ENCODE measurements at regions not wholly inside any gene's neighbourhood (a gene's known extent, or its start where the extent isn't known, plus 50 kb on each side); places are given as distances from the start of the nearest gene placed in this dataset.

DNA sequence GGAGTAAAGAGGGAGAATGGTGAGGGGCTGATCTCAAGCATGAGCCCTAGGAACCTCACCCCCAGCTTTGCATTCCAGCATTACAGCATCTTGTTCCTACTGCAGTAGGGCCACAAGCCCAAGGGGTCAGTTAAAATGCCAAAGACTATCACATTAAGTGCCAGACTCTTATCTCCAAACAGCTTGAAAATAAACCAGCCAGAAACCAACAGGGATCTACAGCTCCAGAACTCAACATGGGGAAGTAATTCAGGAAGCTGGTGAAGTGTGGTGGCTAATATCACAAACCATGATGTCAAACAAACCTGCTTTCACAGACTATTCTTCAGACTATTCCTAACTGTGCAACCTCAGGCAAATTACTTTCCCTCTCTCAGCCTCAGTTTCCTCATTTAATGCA is 278.3 kb downstream of the TNS1 start:
- no peaks in the 10 kb centered on the region for H3K9me3 ChIP-seq (ENCODE audit: control insufficient read depth, low read length)
- H3K36me3 ChIP-seq (ENCODE audit: control insufficient read depth, insufficient read depth, low read length), result no peaks in the 10 kb centered on the region
- H3K4me3 ChIP-seq (ENCODE audit: insufficient read depth, low read depth, low read length, poor library complexity, severe bottlenecking), result no peak overlapping the region
- no peaks in the 10 kb centered on the region for H3K4me1 ChIP-seq (ENCODE audit: control insufficient read depth, insufficient read depth, low read length, poor library complexity, severe bottlenecking)
- H3K27ac ChIP-seq (ENCODE audit: insufficient read depth, low read length, poor library complexity, severe bottlenecking), result no peak overlapping the region
- no peak for DNase-seq
- H3K27me3 ChIP-seq (replicated peaks; ENCODE audit: control insufficient read depth, insufficient read depth, low read length, poor library complexity, severe bottlenecking), result no peaks in the 10 kb centered on the region

DNA sequence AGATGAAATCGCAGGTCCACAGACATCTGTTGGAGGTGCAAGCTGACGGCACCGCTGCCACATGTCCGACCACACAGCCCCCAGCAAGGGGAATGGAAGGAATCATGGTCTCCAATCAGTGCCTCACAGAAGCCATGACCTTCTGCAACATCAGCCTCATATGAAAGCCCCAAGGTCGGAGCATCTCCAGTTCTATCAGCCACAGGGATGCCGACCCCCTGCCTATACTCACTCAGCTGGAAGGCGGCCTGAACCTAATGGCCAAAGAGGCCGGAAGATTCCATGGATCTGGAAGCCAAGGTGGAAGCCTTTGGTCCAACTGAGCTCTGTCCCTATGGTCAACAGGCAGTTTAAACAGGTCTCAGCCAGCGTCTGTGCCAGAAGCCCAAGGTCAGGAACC is 278.8 kb downstream of the TNS1 start:
- Histone ChIP-seq H3K36me3 (ENCODE audit: control insufficient read depth, insufficient read depth, low read length) (no peaks in the 10 kb centered on the region), H3K27ac (ENCODE audit: insufficient read depth, low read length, poor library complexity, severe bottlenecking) (no peak overlapping the region), H3K9me3 (ENCODE audit: control insufficient read depth, low read length) (no peaks in the 10 kb centered on the region), H3K27me3 (replicated peaks; ENCODE audit: control insufficient read depth, insufficient read depth, low read length, poor library complexity, severe bottlenecking) (no peaks in the 10 kb centered on the region), H3K4me1 (ENCODE audit: control insufficient read depth, insufficient read depth, low read length, poor library complexity, severe bottlenecking) (no peaks in the 10 kb centered on the region), H3K4me3 (ENCODE audit: insufficient read depth, low read depth, low read length, poor library complexity, severe bottlenecking) (no peak overlapping the region)
- no peak for DNase-seq

DNA sequence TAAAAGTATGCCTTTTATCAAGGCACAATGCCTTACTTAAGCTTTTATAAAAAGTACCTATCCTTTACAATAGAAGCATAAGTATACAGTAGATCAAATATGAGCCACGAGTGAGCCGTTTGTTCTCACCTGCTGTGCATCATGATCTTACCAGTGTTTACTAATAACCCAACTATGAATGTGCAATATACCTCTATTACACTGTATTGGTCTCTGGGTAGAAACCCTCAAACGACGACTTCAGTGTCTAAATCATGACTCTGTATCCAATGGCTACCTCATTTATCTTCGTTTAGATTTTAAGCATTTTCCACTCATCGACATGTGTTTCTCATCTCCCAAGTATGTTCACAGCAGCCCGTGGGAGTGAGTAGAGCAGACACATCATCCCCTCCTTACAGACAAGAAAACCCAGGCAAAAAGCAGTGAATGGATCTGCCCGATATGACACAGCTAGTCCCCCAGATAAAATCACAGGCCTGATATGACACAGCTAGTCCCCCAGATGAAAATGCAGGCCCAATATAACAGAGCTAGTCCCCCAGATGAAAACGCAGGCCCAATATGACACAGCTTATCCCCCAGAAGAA is 279.8 kb downstream of the TNS1 start:
- no peak for DNase-seq
- Histone ChIP-seq H3K4me3 (ENCODE audit: insufficient read depth, low read depth, low read length, poor library complexity, severe bottlenecking) (no peak overlapping the region), H3K27ac (ENCODE audit: insufficient read depth, low read length, poor library complexity, severe bottlenecking) (no peak overlapping the region), H3K4me1 (ENCODE audit: control insufficient read depth, insufficient read depth, low read length, poor library complexity, severe bottlenecking) (no peaks in the 10 kb centered on the region), H3K9me3 (ENCODE audit: control insufficient read depth, low read length) (no peaks in the 10 kb centered on the region), H3K27me3 (replicated peaks; ENCODE audit: control insufficient read depth, insufficient read depth, low read length, poor library complexity, severe bottlenecking) (no peaks in the 10 kb centered on the region), H3K36me3 (ENCODE audit: control insufficient read depth, insufficient read depth, low read length) (no peaks in the 10 kb centered on the region)

DNA sequence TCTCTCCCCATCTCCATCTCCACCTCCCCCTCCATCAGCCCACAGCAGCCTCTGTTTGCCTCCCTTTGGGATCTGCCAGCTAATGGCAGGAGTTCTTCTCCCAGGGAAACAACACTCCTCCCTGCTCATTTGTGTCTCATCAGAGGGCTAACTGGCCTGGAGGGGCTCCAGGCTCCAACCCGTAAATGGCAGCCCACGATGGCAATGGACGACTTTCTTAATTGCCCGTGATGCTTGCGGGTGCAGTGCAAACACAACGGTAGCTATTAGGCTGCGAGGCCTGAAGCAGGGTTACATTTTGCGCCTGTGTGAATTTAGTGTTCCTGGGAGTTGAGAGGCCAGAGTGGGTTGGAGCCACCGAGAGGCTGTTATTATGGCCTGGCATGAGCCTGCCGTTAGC is 285.1 kb downstream of the TNS1 start:
- Histone ChIP-seq H3K4me3 (ENCODE audit: insufficient read depth, low read depth, low read length, poor library complexity, severe bottlenecking) (no peak overlapping the region), H3K27ac (ENCODE audit: insufficient read depth, low read length, poor library complexity, severe bottlenecking) (no peak overlapping the region), H3K4me1 (ENCODE audit: control insufficient read depth, insufficient read depth, low read length, poor library complexity, severe bottlenecking) (no peaks in the 10 kb centered on the region), H3K27me3 (replicated peaks; ENCODE audit: control insufficient read depth, insufficient read depth, low read length, poor library complexity, severe bottlenecking) (no peaks in the 10 kb centered on the region), H3K9me3 (ENCODE audit: control insufficient read depth, low read length) (no peaks in the 10 kb centered on the region), H3K36me3 (ENCODE audit: control insufficient read depth, insufficient read depth, low read length) (no peaks in the 10 kb centered on the region)
- DNase-seq, result no peak

DNA sequence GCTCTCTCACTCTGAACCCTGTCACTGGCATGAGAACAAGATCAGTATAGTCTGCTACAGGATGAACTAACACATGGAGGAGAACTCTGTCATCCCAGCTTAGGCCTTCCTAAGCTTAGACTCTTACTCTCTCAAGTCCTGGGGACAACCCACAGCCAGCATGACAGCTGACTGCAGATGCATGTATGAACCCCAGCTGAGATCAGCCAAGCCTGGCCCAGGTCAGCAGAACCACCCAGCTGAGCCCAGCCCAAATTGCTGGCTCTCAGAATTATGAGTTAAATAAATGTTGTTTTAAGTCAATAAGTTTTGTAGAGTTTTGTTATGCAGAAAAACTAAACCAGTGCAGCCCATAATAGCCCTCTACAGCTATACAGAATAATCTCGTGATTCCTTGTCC is 287.3 kb downstream of the TNS1 start:
- H3K27ac ChIP-seq (ENCODE audit: insufficient read depth, low read length, poor library complexity, severe bottlenecking), result no peak overlapping the region
- no peaks in the 10 kb centered on the region for H3K36me3 ChIP-seq (ENCODE audit: control insufficient read depth, insufficient read depth, low read length)
- H3K4me3 ChIP-seq (ENCODE audit: insufficient read depth, low read depth, low read length, poor library complexity, severe bottlenecking), result no peak overlapping the region
- no peaks in the 10 kb centered on the region for H3K9me3 ChIP-seq (ENCODE audit: control insufficient read depth, low read length)
- no peaks in the 10 kb centered on the region for H3K27me3 ChIP-seq (replicated peaks; ENCODE audit: control insufficient read depth, insufficient read depth, low read length, poor library complexity, severe bottlenecking)
- no peaks in the 10 kb centered on the region for H3K4me1 ChIP-seq (ENCODE audit: control insufficient read depth, insufficient read depth, low read length, poor library complexity, severe bottlenecking)
- DNase-seq, result no peak

DNA sequence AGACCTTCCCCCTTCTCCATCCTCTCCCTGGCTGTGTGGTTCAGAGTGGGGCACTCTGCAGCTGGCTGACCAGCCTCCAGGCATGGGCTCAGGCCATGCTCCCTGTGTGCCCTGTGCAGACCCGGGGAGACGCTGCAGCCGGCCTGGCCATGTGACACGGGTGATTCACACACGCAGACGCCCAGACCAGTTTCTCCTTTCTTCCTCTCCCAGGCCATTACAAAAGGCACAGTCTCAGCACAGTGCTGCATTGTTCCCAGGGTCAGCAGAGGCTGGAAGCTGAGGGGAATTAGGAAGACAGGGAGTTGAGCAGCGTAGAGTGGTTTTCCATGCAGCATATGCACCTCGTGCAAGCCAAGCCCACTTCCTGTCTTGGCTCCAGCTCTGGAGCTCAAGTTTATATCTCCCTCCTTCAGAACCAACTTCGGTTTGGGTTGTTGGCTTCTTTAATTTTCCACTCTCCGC is 288.5 kb downstream of the TNS1 start:
- Histone ChIP-seq H3K36me3 (ENCODE audit: control insufficient read depth, insufficient read depth, low read length) (no peaks in the 10 kb centered on the region), H3K4me1 (ENCODE audit: control insufficient read depth, insufficient read depth, low read length, poor library complexity, severe bottlenecking) (no peaks in the 10 kb centered on the region), H3K4me3 (ENCODE audit: insufficient read depth, low read depth, low read length, poor library complexity, severe bottlenecking) (no peak overlapping the region), H3K9me3 (ENCODE audit: control insufficient read depth, low read length) (no peaks in the 10 kb centered on the region), H3K27me3 (replicated peaks; ENCODE audit: control insufficient read depth, insufficient read depth, low read length, poor library complexity, severe bottlenecking) (no peaks in the 10 kb centered on the region), H3K27ac (ENCODE audit: insufficient read depth, low read length, poor library complexity, severe bottlenecking) (no peak overlapping the region)
- DNase-seq, result no peak

DNA sequence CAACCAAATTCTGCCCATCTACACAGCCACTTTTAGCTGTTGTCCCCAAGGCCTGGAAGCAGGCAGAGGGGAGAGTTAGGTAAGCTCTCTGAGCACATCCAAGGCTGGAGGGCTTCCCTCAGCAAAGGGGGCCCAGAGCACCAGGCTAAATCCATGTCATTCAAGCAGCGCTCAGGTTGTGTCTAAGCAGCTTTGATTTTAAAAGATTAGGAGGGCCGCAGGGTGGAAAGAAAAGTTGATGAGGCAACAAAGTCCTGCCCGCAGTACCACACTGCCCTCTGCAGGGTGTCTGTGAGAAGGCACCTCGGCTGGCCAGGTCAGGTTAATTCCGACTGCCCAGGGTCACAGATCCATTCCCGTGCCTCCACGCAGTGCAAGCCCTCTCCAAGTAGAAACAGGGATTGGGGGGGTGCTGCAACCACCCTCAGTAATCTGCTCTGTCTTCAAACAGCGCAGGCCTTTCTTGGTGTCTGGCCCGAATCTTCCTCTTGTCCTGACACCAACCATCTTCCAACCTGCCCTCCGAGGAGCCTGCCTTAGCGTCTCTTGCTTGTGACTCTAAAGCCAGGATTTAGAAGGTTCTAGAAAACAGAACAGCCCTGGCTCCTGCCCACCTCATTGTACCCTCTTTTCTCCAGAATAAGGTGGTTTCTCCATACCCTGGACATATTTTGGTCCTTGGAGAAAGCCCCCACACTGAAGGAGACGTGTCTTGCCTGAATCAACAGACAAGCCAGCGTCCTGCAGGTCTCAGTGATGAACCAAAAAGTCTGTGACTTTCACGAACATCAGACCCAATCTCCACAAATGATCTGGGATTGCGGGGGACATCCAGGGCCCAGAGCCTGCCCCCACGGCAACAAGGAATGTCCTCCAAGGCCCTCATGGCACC is 289.2 kb downstream of the TNS1 start:
- no peaks in the 10 kb centered on the region for H3K36me3 ChIP-seq (ENCODE audit: control insufficient read depth, insufficient read depth, low read length)
- peak; percentile 18 to 32 (median 30) for DNase-seq
- no peak overlapping the region for H3K4me3 ChIP-seq (ENCODE audit: insufficient read depth, low read depth, low read length, poor library complexity, severe bottlenecking)
- H3K9me3 ChIP-seq (ENCODE audit: control insufficient read depth, low read length), result no peaks in the 10 kb centered on the region
- no peaks in the 10 kb centered on the region for H3K4me1 ChIP-seq (ENCODE audit: control insufficient read depth, insufficient read depth, low read length, poor library complexity, severe bottlenecking)
- H3K27ac ChIP-seq (ENCODE audit: insufficient read depth, low read length, poor library complexity, severe bottlenecking), result no peak overlapping the region
- H3K27me3 ChIP-seq (replicated peaks; ENCODE audit: control insufficient read depth, insufficient read depth, low read length, poor library complexity, severe bottlenecking), result no peaks in the 10 kb centered on the region

DNA sequence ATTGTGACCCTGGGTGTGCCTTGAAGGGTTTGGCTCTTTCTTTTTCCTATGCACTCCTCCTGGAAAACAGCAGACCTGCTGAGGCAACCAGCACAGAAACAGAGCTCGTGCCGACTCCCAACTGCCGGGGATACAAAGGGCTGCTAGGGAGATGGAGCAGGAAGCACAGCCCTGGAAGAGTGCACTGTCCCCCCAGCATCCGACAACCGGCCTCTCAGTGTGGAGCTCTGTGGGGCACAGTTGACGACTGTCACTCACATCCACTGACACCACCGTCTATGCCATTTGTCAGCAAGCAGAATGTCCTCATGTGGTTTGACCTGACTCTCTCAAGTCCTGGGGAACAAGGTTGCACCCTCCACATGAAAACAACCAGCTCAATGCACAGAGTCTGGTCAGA is 290.4 kb downstream of the TNS1 start:
- Histone ChIP-seq H3K9me3 (ENCODE audit: control insufficient read depth, low read length) (no peaks in the 10 kb centered on the region), H3K27me3 (replicated peaks; ENCODE audit: control insufficient read depth, insufficient read depth, low read length, poor library complexity, severe bottlenecking) (no peaks in the 10 kb centered on the region), H3K36me3 (ENCODE audit: control insufficient read depth, insufficient read depth, low read length) (no peaks in the 10 kb centered on the region), H3K4me3 (ENCODE audit: insufficient read depth, low read depth, low read length, poor library complexity, severe bottlenecking) (no peak overlapping the region), H3K27ac (ENCODE audit: insufficient read depth, low read length, poor library complexity, severe bottlenecking) (no peak overlapping the region), H3K4me1 (ENCODE audit: control insufficient read depth, insufficient read depth, low read length, poor library complexity, severe bottlenecking) (no peaks in the 10 kb centered on the region)
- DNase-seq, result no peak

DNA sequence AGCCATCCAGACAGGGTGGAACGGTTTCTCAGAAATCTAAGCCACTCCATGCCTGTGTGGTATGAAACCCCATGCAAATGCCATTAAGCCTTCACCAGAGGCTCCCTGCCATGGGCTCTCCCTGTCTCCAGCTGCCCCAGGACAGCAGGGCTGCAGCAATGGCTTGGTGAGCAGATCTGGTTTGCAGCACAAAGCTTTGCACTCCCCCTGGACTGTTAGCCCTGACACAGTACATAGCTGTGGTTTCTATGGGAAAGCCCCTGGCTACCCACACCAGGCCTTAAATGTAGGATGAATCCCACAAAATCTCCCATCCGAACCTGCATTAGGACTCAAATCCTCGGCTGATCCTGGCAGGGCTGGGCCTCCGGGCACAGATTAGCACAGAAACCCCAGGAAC is 291.6 kb downstream of the TNS1 start:
- no peak overlapping the region for H3K4me3 ChIP-seq (ENCODE audit: insufficient read depth, low read depth, low read length, poor library complexity, severe bottlenecking)
- no peaks in the 10 kb centered on the region for H3K9me3 ChIP-seq (ENCODE audit: control insufficient read depth, low read length)
- no peaks in the 10 kb centered on the region for H3K27me3 ChIP-seq (replicated peaks; ENCODE audit: control insufficient read depth, insufficient read depth, low read length, poor library complexity, severe bottlenecking)
- H3K4me1 ChIP-seq (ENCODE audit: control insufficient read depth, insufficient read depth, low read length, poor library complexity, severe bottlenecking), result no peaks in the 10 kb centered on the region
- no peak for DNase-seq
- H3K36me3 ChIP-seq (ENCODE audit: control insufficient read depth, insufficient read depth, low read length), result no peaks in the 10 kb centered on the region
- H3K27ac ChIP-seq (ENCODE audit: insufficient read depth, low read length, poor library complexity, severe bottlenecking), result no peak overlapping the region

DNA sequence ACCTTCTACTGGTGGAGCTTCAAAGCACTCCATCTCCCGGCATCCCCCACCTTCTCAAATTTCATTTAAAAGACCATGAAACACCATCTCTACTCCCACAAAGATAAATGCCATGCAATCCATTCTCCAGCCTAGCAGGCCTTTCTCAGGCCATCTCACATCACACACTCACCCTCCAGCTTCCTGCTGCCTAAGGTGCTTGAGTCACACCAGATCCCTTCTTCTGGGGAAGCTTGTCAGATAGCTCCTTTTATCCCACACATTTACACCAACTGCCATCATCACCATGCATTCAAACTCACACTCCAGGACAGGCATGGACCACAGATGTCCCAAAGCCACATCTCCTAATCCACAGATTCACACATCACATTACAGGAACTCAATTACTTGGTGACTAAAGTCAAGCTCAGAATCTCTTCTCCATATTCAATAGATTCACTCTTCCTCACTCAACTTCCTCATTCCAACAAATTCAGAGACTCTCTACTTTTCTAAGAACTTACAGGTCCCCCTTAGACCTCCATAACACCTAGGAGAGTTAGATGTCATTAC is 292.5 kb downstream of the TNS1 start:
- Histone ChIP-seq H3K9me3 (ENCODE audit: control insufficient read depth, low read length) (no peaks in the 10 kb centered on the region), H3K27me3 (replicated peaks; ENCODE audit: control insufficient read depth, insufficient read depth, low read length, poor library complexity, severe bottlenecking) (no peaks in the 10 kb centered on the region), H3K36me3 (ENCODE audit: control insufficient read depth, insufficient read depth, low read length) (no peaks in the 10 kb centered on the region), H3K27ac (ENCODE audit: insufficient read depth, low read length, poor library complexity, severe bottlenecking) (no peak overlapping the region), H3K4me1 (ENCODE audit: control insufficient read depth, insufficient read depth, low read length, poor library complexity, severe bottlenecking) (no peaks in the 10 kb centered on the region), H3K4me3 (ENCODE audit: insufficient read depth, low read depth, low read length, poor library complexity, severe bottlenecking) (no peak overlapping the region)
- DNase-seq, result no peak
